22Rv1 (cell line): ENCODE measurements at regions not wholly inside any gene's neighbourhood (a gene's known extent, or its start where the extent isn't known, plus 50 kb on each side); places are given as distances from the start of the nearest gene placed in this dataset.

Source experiments
- ZFX ChIP-seq: fragments of 450-650 bp; IDR thresholded peaks from 2 replicates; pipeline ENCODE4 v1.6.1; 2017; ENCODE audit warnings: antibody characterized with exemption, borderline replicate concordance
- TF ChIP-seq, protein P1 (sequence below): fragments of 450-650 bp; IDR thresholded peaks from 2 replicates; pipeline ENCODE4 v1.5.1; 2017; ENCODE audit warnings: mild to moderate bottlenecking

DNA sequence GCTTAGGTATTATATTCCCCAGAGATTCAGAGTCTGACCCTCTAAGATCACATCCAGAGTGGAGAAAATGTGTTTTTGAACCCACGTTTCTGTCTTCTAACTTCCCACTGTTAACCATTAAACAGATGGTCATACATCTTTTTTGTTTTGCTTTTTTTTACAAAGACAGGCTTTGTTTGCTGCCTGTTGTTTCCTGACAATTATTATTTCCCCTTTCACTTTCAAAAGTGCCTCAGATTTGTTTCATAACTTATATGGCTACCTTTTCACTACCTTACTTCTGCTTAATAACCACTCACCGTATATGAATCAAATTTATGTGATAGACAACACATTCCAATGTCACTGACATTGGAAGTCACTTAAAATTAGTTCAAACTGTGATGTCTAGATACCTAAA lies 142.2 kb downstream of the HS3ST1 start:
- TF ChIP-seq, protein P1, sequence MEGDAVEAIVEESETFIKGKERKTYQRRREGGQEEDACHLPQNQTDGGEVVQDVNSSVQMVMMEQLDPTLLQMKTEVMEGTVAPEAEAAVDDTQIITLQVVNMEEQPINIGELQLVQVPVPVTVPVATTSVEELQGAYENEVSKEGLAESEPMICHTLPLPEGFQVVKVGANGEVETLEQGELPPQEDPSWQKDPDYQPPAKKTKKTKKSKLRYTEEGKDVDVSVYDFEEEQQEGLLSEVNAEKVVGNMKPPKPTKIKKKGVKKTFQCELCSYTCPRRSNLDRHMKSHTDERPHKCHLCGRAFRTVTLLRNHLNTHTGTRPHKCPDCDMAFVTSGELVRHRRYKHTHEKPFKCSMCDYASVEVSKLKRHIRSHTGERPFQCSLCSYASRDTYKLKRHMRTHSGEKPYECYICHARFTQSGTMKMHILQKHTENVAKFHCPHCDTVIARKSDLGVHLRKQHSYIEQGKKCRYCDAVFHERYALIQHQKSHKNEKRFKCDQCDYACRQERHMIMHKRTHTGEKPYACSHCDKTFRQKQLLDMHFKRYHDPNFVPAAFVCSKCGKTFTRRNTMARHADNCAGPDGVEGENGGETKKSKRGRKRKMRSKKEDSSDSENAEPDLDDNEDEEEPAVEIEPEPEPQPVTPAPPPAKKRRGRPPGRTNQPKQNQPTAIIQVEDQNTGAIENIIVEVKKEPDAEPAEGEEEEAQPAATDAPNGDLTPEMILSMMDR: no peak
- TF ChIP-seq ZFX: no peak
